ENCODE measurements at regions not wholly inside any gene's neighbourhood (a gene's known extent, or its start where the extent isn't known, plus 50 kb on each side); places are given as distances from the start of the nearest gene placed in this dataset.
A peak's percentile ranks its signal among the peaks of the same experiment; 100 is the strongest.
"Not testable (repeated sequence)": the region's sequence is repeated elsewhere in the genome, so short reads cannot be mapped to it uniquely, and the experiment has no call there.

DNA sequence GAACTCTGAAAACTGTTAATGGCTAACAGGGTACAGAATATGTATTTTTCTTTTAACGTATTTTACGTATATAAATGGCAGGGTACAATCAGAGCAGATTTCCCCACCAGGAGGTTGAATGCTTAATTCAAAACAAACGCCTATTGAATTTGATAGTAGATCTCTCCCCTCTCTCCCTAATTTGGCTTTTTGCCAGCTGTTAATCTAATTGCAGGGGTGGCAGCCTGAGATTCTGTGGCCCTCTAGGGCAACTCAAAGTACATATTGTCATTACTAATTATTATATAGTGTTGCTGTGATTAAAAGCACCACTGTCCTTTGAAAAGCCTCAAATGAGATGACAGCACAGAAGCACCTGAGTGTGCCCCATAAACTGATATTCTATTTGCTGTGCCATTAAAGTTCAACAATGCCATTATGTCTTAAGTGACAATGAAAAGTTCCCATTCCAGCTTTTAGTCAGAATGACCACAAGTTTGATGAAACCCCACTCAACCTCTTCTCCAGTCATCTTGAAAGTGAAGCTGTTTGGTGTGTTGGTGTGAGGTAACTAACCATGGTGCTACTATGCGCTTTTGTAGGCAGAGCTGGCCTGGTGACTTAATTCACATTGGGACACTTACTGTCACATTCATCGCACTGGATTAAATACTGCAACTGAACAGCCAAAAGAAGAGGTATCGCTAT, 351.4 kb downstream of the KCNRG start:
- DNase-seq: no peak

DNA sequence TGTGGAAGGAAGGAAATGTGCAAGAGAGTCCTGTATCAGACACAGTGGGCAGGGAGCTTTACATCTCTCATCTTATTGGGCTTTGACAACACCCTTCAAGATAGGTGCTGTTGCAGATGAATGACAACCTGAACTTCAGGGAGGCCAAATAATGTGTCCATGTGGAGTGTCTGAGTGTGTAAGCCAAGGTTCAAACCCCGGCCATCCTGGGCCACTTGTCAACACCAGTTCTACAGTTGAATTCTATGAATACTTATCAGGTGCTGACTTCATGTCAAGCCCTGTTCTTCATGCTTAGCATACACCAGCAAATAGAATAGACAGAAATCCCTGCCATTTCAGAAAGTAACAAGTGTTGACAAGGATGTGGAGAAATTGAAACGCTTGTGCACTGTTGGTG, 354.4 kb downstream of the KCNRG start:
- DNase-seq: no peak

- no peak for DNase-seq
These were observed 355.2 kb downstream of the KCNRG start for GRCh38 chr13:50370303-50370950.

GRCh38 chr13:50374517-50374916, 359.3 kb downstream of the KCNRG start:
- no peak for DNase-seq

GRCh38 chr13:50375792-50376191, 360.5 kb downstream of the KCNRG start:
- DNase-seq: no peak

- no peak for DNase-seq
These were observed 361.8 kb downstream of the KCNRG start for GRCh38 chr13:50376895-50377575.

DNA sequence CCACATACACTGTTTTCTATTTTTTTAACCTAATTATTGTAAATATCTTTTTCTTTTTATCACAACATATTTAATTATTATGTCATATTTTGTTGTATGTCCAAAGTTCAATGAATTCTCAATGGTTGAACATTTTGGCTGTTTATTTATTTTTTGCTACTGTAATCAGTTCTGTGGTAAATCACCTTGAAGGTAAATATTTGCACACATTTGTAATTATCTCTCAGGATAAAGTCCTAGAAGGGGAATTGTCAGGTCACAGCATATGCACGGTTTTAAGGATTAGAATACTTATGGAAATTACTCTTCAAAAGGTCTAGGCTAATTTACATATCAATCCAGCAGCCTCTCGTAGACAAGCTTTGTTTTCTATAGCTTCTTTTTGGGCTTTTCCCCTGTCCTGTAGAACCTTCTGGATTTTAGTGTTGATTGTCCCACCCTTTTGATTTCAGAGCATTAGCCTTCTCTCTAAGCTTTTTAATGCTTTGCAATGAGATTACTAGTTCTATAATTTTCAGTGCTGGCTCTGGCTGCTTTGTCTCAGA, 362.6 kb downstream of the KCNRG start:
- no peak for DNase-seq

DNA sequence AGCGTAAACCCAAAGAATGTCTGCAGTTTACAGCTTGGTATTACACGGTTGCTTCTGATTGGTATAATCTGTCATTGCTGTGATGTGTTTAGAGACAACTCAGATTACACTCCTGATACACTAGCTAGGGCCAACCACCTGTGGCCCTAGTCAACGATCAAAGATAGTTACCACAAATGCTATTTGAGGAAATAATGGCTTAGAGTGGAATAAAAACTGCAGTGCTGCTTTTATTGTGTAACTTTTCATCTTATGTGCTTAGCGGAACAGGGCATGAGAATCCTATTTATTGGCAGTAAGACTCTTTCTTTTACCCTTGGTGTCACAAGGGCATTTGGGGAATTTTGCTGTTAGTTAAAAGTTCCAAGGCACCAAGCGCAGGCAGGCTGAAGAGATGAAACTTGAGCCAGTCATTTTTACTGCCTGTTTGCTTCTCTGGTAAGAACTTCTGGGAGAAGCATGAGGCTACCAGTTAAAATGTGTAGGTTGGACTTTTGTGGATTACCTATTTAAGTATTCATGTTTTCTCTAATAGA, 363.3 kb downstream of the KCNRG start:
- no peak for DNase-seq

DNA sequence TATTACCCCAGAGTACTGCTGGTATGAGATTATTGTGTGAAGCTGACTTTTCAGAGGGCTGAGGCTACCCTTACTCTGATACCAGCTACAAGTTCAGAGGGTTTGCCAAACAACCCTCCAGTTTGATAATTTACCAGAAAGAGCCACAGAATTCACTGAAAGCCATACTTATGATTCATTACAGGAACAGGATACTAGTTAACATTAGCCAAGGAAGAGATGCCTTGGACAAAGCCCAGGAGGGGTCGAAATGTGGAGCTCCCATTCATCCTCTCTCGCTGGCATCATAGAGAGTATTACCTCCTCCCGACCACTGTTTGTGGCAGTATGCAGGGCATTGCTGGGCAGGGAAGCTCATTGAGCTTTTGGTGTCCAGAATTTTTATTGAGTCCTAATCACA, 364.3 kb downstream of the KCNRG start:
- no peak for DNase-seq

- DNase-seq: no peak
These were observed 365.7 kb downstream of the KCNRG start for GRCh38 chr13:50380905-50381304.

DNA sequence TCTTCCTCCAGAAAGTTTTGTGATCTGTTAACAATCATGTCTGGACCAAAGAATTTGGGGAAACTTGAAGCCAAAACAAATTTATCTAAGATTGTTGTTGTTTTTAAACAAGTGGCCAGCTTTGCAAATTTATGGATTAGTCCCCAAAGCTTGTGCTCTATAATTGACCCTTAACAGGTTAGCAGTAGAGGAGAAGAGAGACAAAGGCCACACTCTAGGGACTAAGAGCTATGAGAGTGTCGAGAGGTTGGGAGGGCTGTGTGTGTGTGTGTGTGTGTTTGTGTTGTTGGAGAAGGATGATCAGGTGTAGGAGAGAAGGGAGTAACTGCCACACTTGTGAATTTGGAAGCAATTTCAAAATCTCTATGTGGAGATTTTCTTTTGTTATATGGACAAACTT, 367.3 kb downstream of the KCNRG start:
- no peak for DNase-seq

GRCh38 chr13:50382951-50383350, 367.7 kb downstream of the KCNRG start:
- no peak for DNase-seq

- no peak for DNase-seq
These were observed 369.5 kb downstream of the KCNRG start for GRCh38 chr13:50384724-50385123.

- peak; percentile 77 for DNase-seq
These were observed 371.4 kb downstream of the KCNRG start for GRCh38 chr13:50386541-50387050.

- DNase-seq: peak; percentile 75
These were observed 371.9 kb downstream of the KCNRG start for GRCh38 chr13:50387051-50387581.

DNA sequence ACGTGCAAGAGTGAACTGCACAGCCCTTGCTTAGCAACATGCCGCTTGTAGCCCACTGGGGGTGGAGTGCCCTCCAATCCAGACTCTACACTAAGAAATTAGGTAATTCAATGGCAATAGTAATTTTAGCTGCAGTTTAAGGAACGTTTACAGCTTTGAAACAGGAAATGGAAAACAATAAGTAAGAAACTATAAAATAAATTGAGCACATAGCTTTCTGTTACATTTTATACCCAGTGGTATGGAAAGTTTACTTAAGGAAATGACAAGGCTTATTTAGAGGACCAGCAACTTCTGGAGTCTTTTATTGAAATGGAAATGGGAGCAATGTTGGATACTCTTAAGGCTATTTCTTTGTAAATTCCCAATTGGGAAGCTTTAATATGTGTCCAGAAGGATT, 373.2 kb downstream of the KCNRG start:
- DNase-seq: no peak

DNA sequence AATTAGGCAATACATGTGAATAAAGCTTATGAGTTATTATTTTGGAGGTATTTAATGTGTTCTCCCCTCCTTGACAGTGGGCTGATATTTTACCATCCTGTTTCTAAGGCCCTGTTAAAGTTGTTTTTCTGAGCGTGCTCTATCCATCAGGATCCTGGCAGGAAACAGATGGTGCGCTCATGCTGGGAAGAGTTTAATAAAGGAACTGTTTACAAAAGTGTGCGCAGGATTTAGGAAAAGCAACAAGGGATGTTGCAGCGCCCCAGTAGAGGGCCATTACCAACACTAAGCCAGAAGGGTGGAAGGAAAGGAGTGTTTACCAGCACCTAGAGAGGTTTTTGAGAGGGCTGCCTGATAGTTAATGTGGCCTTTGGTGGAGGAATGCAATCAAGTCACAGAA, 374.5 kb downstream of the KCNRG start:
- no peak for DNase-seq

DNA sequence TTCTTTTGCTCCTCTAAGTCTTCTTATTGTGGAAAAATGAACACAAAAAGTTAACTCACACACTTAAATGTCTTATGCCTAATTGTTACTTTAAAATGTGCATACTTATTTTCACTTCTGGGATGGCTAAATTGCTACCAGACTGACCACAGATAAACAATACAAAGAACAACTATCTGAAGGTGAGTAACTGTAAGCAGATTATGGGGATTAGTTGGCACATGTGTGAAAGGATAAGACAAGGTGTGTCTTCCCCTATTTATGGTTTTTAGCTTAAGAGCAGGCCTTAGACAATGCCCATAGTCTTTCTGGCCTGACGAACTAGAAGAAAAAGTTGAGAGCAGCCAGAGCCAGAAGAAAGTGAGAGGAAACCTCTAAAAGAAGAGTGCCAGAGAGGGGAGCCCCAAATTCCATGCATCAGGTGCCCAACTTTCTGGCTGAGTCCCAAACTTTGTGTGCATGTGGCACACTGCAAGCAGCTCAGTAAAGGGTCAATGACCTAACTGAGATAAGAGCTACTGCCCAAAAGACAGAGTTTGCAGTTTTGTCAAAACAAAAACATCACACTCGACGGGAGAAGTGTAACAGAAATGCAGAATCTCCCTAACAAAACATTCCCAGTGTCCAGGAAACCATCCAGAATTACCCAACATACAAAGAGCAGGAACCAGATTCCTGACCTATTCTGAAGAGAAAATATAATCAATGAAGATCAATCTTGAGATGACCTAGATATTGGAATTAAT, 375.4 kb downstream of the KCNRG start:
- no peak for DNase-seq

DNA sequence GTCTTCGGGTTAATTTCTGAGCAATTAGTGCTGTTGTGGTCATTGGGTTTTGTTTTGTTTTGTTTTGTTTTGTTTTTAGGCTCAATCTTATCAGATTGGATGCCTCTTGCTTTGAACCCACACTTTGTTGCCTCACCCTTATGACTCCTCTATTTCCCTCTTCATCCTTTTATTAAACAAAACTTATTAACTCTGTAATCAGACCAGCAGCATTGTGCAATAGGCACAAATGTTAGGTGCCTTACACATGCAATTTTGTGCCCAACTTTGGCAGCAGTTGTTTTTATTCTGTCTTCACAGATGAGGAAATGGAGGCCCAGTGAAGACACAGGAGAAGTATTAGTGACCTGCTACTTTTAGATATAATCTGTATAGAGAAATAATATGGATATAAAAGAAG, 377.7 kb downstream of the KCNRG start:
- DNase-seq: no peak

DNA sequence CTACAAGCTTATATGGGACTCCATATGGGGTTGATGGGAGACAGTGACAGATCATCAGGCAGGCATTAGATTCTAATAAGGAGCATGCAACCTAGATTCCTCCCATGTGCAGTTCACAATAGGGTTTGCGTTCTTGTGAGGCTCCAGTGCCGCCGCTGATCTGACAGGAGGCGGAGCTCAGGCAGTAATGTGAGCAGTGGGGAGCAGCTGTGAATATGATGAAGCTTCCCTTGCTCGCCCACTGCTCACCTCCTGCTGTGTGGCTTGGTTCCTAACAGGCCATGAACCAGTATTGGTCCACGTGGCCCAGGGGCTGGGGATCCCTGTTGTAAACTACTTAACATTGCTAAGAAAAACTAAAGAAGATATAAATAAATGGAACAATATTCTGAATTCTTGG, 378.4 kb downstream of the KCNRG start:
- peak; percentile 48 for DNase-seq

DNA sequence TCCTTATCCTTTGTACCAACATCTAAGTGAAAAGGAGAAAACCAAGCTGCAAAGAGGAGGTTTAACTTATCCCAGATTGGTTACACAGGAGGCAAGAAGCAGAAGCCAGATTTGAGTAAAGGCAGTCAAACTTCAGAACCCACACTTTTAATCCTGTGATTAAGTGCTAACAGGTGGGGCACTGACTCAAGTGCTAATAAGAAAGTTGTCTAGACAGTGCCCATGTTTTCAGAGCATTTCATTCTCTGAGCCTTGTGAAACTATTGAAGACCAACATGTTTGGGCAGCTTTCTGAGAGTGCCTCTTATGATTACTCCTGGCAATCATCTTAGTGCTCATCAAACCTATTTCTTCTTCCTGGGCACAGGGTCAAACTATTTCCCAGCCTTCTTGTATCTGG, 380.8 kb downstream of the KCNRG start:
- DNase-seq: no peak

- not testable (repeated sequence) for DNase-seq
These were observed 381.4 kb downstream of the KCNRG start for GRCh38 chr13:50396618-50397017.
